WTC11 (cell line): ENCODE measurements at regions not wholly inside any gene's neighbourhood (a gene's known extent, or its start where the extent isn't known, plus 50 kb on each side); places are given as distances from the start of the nearest gene placed in this dataset.

Source experiments
- ATAC-seq: fragments of 200-7000 bp; cut with Tn5 transposase; 2 replicates; pipeline ENCODE4 v1.10.0; 2021; ENCODE audit warnings: mild to moderate bottlenecking, moderate library complexity
- CTCF ChIA-PET: fragments of 300-600 bp; sonication (Branson Sonifier 250); formaldehyde crosslinking; loops from one replicate; lab custom pipeline; 2021; ENCODE audit warnings: antibody characterized with exemption; lab: Charles Lee
- POLR2A ChIA-PET: fragments of 350-600 bp; sonication (Branson Sonifier 250); formaldehyde crosslinking; loops from one replicate; lab custom pipeline; 2021; ENCODE audit warnings: antibody characterized with exemption; lab: Charles Lee
- DNase-seq: peaks from one replicate; pipeline ENCODE4 v3.0.0; 2021; ENCODE audit warnings: low spot score
- H3K27ac Mint-ChIP-seq: 2 replicates; pipeline ENCODE4 v1.8.0; 2021; ENCODE audit warnings: mixed read lengths
- H3K27me3 Mint-ChIP-seq: 2 replicates; pipeline ENCODE4 v1.8.0; 2021; ENCODE audit warnings: low read depth, mild to moderate bottlenecking, moderate library complexity, mixed read lengths
- H3K36me3 Mint-ChIP-seq: 2 replicates; pipeline ENCODE4 v1.8.0; 2021; ENCODE audit warnings: mixed read lengths
- H3K4me1 Mint-ChIP-seq: 2 replicates; pipeline ENCODE4 v1.8.0; 2022; ENCODE audit warnings: mixed read lengths
- H3K4me3 Mint-ChIP-seq: 2 replicates; pipeline ENCODE4 v1.8.0; 2021; ENCODE audit warnings: mild to moderate bottlenecking, moderate library complexity, mixed read lengths
- H3K9me3 Mint-ChIP-seq: 2 replicates; pipeline ENCODE4 v1.8.0; 2021; ENCODE audit warnings: mixed read lengths
- ATF2 ChIP-seq: sonication (generic); formaldehyde crosslinking; IDR thresholded peaks from 2 replicates; pipeline ENCODE4 v1.8.1; 2022; ENCODE audit warnings: low read depth, missing genetic modification reagents, borderline replicate concordance
- CTCF ChIP-seq: fragments of 200-600 bp; IDR thresholded peaks from 2 replicates; pipeline ENCODE4 v1.8.0; 2022; ENCODE audit warnings: antibody characterized with exemption
- E2F1 ChIP-seq: sonication (generic); formaldehyde crosslinking; IDR thresholded peaks from 2 replicates; pipeline ENCODE4 v1.8.0; 2022; ENCODE audit warnings: mild to moderate bottlenecking, missing genetic modification reagents
- EMX1 ChIP-seq: fragments of 250-450 bp; sonication (Bioruptor Pico); IDR thresholded peaks from 2 replicates; pipeline ENCODE4 v1.8.0; 2021; ENCODE audit warnings: mild to moderate bottlenecking
- ESRRA ChIP-seq: sonication (generic); formaldehyde crosslinking; IDR thresholded peaks from 2 replicates; pipeline ENCODE4 v1.8.1; 2022; ENCODE audit warnings: mild to moderate bottlenecking, missing genetic modification reagents, borderline replicate concordance
- FOXK1 ChIP-seq: sonication (generic); formaldehyde crosslinking; IDR thresholded peaks from 2 replicates; pipeline ENCODE4 v1.8.0; 2022; ENCODE audit warnings: mild to moderate bottlenecking, moderate library complexity, missing genetic modification reagents
- FOXP1 ChIP-seq: sonication (generic); formaldehyde crosslinking; IDR thresholded peaks from 2 replicates; pipeline ENCODE4 v1.8.0; 2022; ENCODE audit warnings: missing genetic modification reagents, mild to moderate bottlenecking, moderate library complexity, borderline replicate concordance
- FOXP4 ChIP-seq: sonication (generic); formaldehyde crosslinking; IDR thresholded peaks from 2 replicates; pipeline ENCODE4 v1.8.0; 2022; ENCODE audit warnings: mild to moderate bottlenecking, missing genetic modification reagents
- GRHL2 ChIP-seq: fragments of 250-450 bp; sonication (Bioruptor Pico); IDR thresholded peaks from 2 replicates; pipeline ENCODE4 v1.8.0; 2022; ENCODE audit warnings: mild to moderate bottlenecking, moderate library complexity; ENCODE audit not compliant: insufficient replicate concordance, severe bottlenecking
- JUN ChIP-seq: sonication (generic); formaldehyde crosslinking; IDR thresholded peaks from 2 replicates; pipeline ENCODE4 v1.8.0; 2023; ENCODE audit warnings: mild to moderate bottlenecking, missing genetic modification reagents
- MAX ChIP-seq: sonication (generic); formaldehyde crosslinking; IDR thresholded peaks from 2 replicates; pipeline ENCODE4 v1.8.0; 2022; ENCODE audit warnings: mild to moderate bottlenecking, missing genetic modification reagents
- OVOL2 ChIP-seq: fragments of 250-450 bp; sonication (Bioruptor Pico); IDR thresholded peaks from 2 replicates; pipeline ENCODE4 v1.9.0; 2021; ENCODE audit warnings: mild to moderate bottlenecking, borderline replicate concordance
- RELA ChIP-seq: sonication (generic); formaldehyde crosslinking; IDR thresholded peaks from 2 replicates; pipeline ENCODE4 v1.8.1; 2022; ENCODE audit warnings: missing genetic modification reagents, mild to moderate bottlenecking, borderline replicate concordance
- SMAD3 ChIP-seq: sonication (generic); formaldehyde crosslinking; IDR thresholded peaks from 2 replicates; pipeline ENCODE4 v1.8.0; 2022; ENCODE audit warnings: missing genetic modification reagents, mild to moderate bottlenecking, borderline replicate concordance
- TEAD4 ChIP-seq: sonication (generic); formaldehyde crosslinking; IDR thresholded peaks from 2 replicates; pipeline ENCODE4 v1.8.0; 2022; ENCODE audit warnings: mild to moderate bottlenecking, missing genetic modification reagents
- ZBTB43 ChIP-seq: sonication (generic); formaldehyde crosslinking; IDR thresholded peaks from 2 replicates; pipeline ENCODE4 v1.8.1; 2023; ENCODE audit warnings: mild to moderate bottlenecking, missing genetic modification reagents
- ZMAT4 ChIP-seq: fragments of 250-450 bp; sonication (Bioruptor Pico); IDR thresholded peaks from 2 replicates; pipeline ENCODE4 v1.9.0; 2021; ENCODE audit warnings: mild to moderate bottlenecking
- ZNF138 ChIP-seq: sonication (generic); formaldehyde crosslinking; conservative IDR thresholded peaks from 2 replicates; pipeline ENCODE4 v1.8.1; 2022; ENCODE audit warnings: mild to moderate bottlenecking, moderate library complexity, missing genetic modification reagents
- ZNF232 ChIP-seq: sonication (generic); formaldehyde crosslinking; IDR thresholded peaks from 2 replicates; pipeline ENCODE4 v1.8.0; 2022; ENCODE audit warnings: mild to moderate bottlenecking, missing genetic modification reagents

- CTCF ChIA-PET = no interaction called here
- no peak overlapping the region for H3K27ac Mint-ChIP-seq
- no peak for ATAC-seq
- peaks cover 4% of the 10 kb centered on the region; the same call in 1 of the 2 replicates for H3K4me1 Mint-ChIP-seq
- no peak for TF ChIP-seq EMX1 (CRISPR knock-in tag)
- no peak for TF ChIP-seq ATF2 (CRISPR knock-in tag)
- TF ChIP-seq FOXK1 (CRISPR knock-in tag) = no peak
- TF ChIP-seq ESRRA (CRISPR knock-in tag) = no peak
- POLR2A ChIA-PET = no interaction called here
- peaks cover 9% of the 10 kb centered on the region for H3K9me3 Mint-ChIP-seq
- H3K36me3 Mint-ChIP-seq = peaks cover 3% of the 10 kb centered on the region; the same call in 1 of the 2 replicates
- H3K4me3 Mint-ChIP-seq = no peak overlapping the region
- H3K27me3 Mint-ChIP-seq = no peaks in the 10 kb centered on the region; the same call in 1 of the 2 replicates
- DNase-seq = no peak
Observed at GRCh38 chr20:58599966-58600365, 51.1 kb upstream of the STX16 start.

- POLR2A ChIA-PET = no interaction called here
- TF ChIP-seq GRHL2 (CRISPR knock-in tag) (no peak), ATF2 (CRISPR knock-in tag) (no peak), ZNF232 (CRISPR knock-in tag) (no peak), ZMAT4 (CRISPR knock-in tag) (no peak)
- TF ChIP-seq, all 79 proteins: peak for 0
- peaks cover 3% of the 10 kb centered on the region; the same call in 1 of the 2 replicates for H3K36me3 Mint-ChIP-seq
- CTCF ChIA-PET = interaction anchor here (1.2 kb wide), 1 partner anchor 117 kb away, joined by 3 read pairs; no protein-coding TSS in a partner anchor
- DNase-seq = no peak
- H3K4me1 Mint-ChIP-seq = peaks cover 9% of the 10 kb centered on the region
- H3K9me3 Mint-ChIP-seq = peaks cover 9% of the 10 kb centered on the region
- peaks cover under 1% of the 10 kb centered on the region for H3K27me3 Mint-ChIP-seq
- 0 out of 2 replicates have a peak, but pooled peaks have one; percentile 26 for ATAC-seq
- no peak overlapping the region for H3K4me3 Mint-ChIP-seq
- H3K27ac Mint-ChIP-seq = no peak overlapping the region
Observed at GRCh38 chr20:58598211-58599015, 52.7 kb upstream of the STX16 start.

GRCh38 chr20:58597249-58597891, 53.7 kb upstream of the STX16 start:
- Mint-ChIP-seq H3K4me3 (no peak overlapping the region), H3K36me3 (peaks cover 3% of the 10 kb centered on the region; the same call in 1 of the 2 replicates), H3K27me3 (peaks cover 4% of the 10 kb centered on the region), H3K27ac (no peak overlapping the region), H3K4me1 (peaks cover 11% of the 10 kb centered on the region), H3K9me3 (peaks cover 9% of the 10 kb centered on the region)
- ChIA-PET POLR2A (no interaction called here), CTCF (interaction anchor here (1.0 to 1.4 kb wide), 3 partner anchors 39 to 116 kb away, joined by 3 read pairs; no protein-coding TSS in a partner anchor)
- DNase-seq (no peak), ATAC-seq (no peak)
- TF ChIP-seq SMAD3 (no peak), OVOL2 (CRISPR knock-in tag) (no peak), CTCF (no peak), JUN (CRISPR knock-in tag) (no peak), TEAD4 (CRISPR knock-in tag) (no peak), FOXP4 (CRISPR knock-in tag) (no peak), ZBTB43 (no peak), FOXP1 (CRISPR knock-in tag) (no peak), ZNF138 (CRISPR knock-in tag) (no peak), E2F1 (CRISPR knock-in tag) (no peak), RELA (CRISPR knock-in tag) (no peak), MAX (CRISPR knock-in tag) (no peak)
